ENCODE measurements at regions not wholly inside any gene's neighbourhood (a gene's known extent, or its start where the extent isn't known, plus 50 kb on each side); places are given as distances from the start of the nearest gene placed in this dataset.
A peak's percentile ranks its signal among the peaks of the same experiment; 100 is the strongest.

- peak; percentile 11 for DNase-seq (ENCODE audit: low read depth)
- H3K4me3 ChIP-seq (ENCODE audit: low read depth, low read length): no peak overlapping the region
- no peak for TF ChIP-seq CTCF (conservative IDR thresholded peaks at IDR 0.05; ENCODE audit: low read depth, low read length)
Observed at GRCh38 chr7:25565002-25565401, 336.7 kb upstream of the NPVF start.

GRCh38 chr7:25565949-25566348 lies 337.7 kb upstream of the NPVF start:
- DNase-seq (ENCODE audit: low read depth): peak; percentile 88
- peak overlapping the region; percentile 26 for H3K4me3 ChIP-seq (ENCODE audit: low read depth, low read length)
- peak; percentile 100 for TF ChIP-seq CTCF (conservative IDR thresholded peaks at IDR 0.05; ENCODE audit: low read depth, low read length)

- no peak overlapping the region for H3K4me3 ChIP-seq (ENCODE audit: low read depth, low read length)
- TF ChIP-seq CTCF (conservative IDR thresholded peaks at IDR 0.05; ENCODE audit: low read depth, low read length): no peak
- no peak for DNase-seq (ENCODE audit: low read depth)
Observed at GRCh38 chr7:25567430-25567829, 339.1 kb upstream of the NPVF start.

- DNase-seq (ENCODE audit: low read depth): no peak
- H3K4me3 ChIP-seq (ENCODE audit: low read depth, low read length): no peak overlapping the region
- TF ChIP-seq CTCF (conservative IDR thresholded peaks at IDR 0.05; ENCODE audit: low read depth, low read length): no peak
Observed at GRCh38 chr7:25569765-25570164, 341.5 kb upstream of the NPVF start.

- DNase-seq (ENCODE audit: low read depth): no peak
- H3K4me3 ChIP-seq (ENCODE audit: low read depth, low read length): no peak overlapping the region
- TF ChIP-seq CTCF (conservative IDR thresholded peaks at IDR 0.05; ENCODE audit: low read depth, low read length): no peak
Observed at GRCh38 chr7:25572423-25572822, 344.1 kb upstream of the NPVF start.

GRCh38 chr7:25574828-25575227 lies 346.5 kb upstream of the NPVF start:
- no peak for TF ChIP-seq CTCF (conservative IDR thresholded peaks at IDR 0.05; ENCODE audit: low read depth, low read length)
- H3K4me3 ChIP-seq (ENCODE audit: low read depth, low read length): no peak overlapping the region
- DNase-seq (ENCODE audit: low read depth): no peak

GRCh38 chr7:25575634-25576033 lies 347.3 kb upstream of the NPVF start:
- DNase-seq (ENCODE audit: low read depth): no peak
- no peak overlapping the region for H3K4me3 ChIP-seq (ENCODE audit: low read depth, low read length)
- TF ChIP-seq CTCF (conservative IDR thresholded peaks at IDR 0.05; ENCODE audit: low read depth, low read length): no peak

Measured in choroid plexus epithelial cell (primary cell).